EH (cell line): ENCODE measurements at regions not wholly inside any gene's neighbourhood (a gene's known extent, or its start where the extent isn't known, plus 50 kb on each side); places are given as distances from the start of the nearest gene placed in this dataset.
"Not testable (repeated sequence)": the region's sequence is repeated elsewhere in the genome, so short reads cannot be mapped to it uniquely, and the experiment has no call there.

ENCODE experiments used
- DNase-seq: peaks from one replicate; pipeline ENCODE4 v3.0.0-alpha.2; 2015; ENCODE audit warnings: low read depth

- no peak for DNase-seq
These were observed 112.7 kb downstream of the TANC2 start for GRCh38 chr17:63078707-63079106.

- DNase-seq = peak; percentile 60
These were observed 116.3 kb downstream of the TANC2 start for GRCh38 chr17:63082273-63082861.

- DNase-seq = peak; percentile 65
These were observed 116.9 kb downstream of the TANC2 start for GRCh38 chr17:63082952-63083351.

- no peak for DNase-seq
These were observed 120.6 kb downstream of the TANC2 start for GRCh38 chr17:63086483-63087185.

GRCh38 chr17:63090358-63091114 lies 124.5 kb downstream of the TANC2 start:
- DNase-seq = not testable (repeated sequence)

- DNase-seq = not testable (repeated sequence)
These were observed 125.9 kb downstream of the TANC2 start for GRCh38 chr17:63091909-63092308.

GRCh38 chr17:63094631-63095030 lies 128.6 kb downstream of the TANC2 start:
- DNase-seq = no peak

GRCh38 chr17:63095459-63095858 lies 129.4 kb downstream of the TANC2 start:
- DNase-seq = peak; percentile 12

GRCh38 chr17:63095879-63096278 lies 129.8 kb downstream of the TANC2 start:
- DNase-seq = peak; percentile 22

- DNase-seq = peak; percentile 82
These were observed 130.4 kb downstream of the TANC2 start for GRCh38 chr17:63096426-63096825.

- DNase-seq = no peak
These were observed 133.4 kb downstream of the TANC2 start for GRCh38 chr17:63099425-63099824.

GRCh38 chr17:63102034-63102433 lies 136.0 kb downstream of the TANC2 start:
- DNase-seq = no peak

- no peak for DNase-seq
These were observed 140.0 kb downstream of the TANC2 start for GRCh38 chr17:63106050-63106449.

- no peak for DNase-seq
These were observed 143.6 kb downstream of the TANC2 start for GRCh38 chr17:63109661-63110060.

- peak; percentile 23 for DNase-seq
These were observed 147.1 kb downstream of the TANC2 start for GRCh38 chr17:63113167-63113566.

- DNase-seq = no peak
These were observed 150.2 kb downstream of the TANC2 start for GRCh38 chr17:63116228-63116627.

GRCh38 chr17:63116967-63117830 lies 151.2 kb downstream of the TANC2 start:
- DNase-seq = peak; percentile 67

GRCh38 chr17:63120406-63120805 lies 154.4 kb downstream of the TANC2 start:
- DNase-seq = peak; percentile 20

- no peak for DNase-seq
These were observed 158.5 kb downstream of the TANC2 start for GRCh38 chr17:63124536-63124935.

GRCh38 chr17:63124958-63125357 lies 158.9 kb downstream of the TANC2 start:
- DNase-seq = no peak

- no peak for DNase-seq
These were observed 160.0 kb downstream of the TANC2 start for GRCh38 chr17:63125987-63126386.

GRCh38 chr17:63126607-63127006 lies 160.6 kb downstream of the TANC2 start:
- peak; percentile 27 for DNase-seq
